K562 (cell line): ENCODE measurements at regions not wholly inside any gene's neighbourhood (a gene's known extent, or its start where the extent isn't known, plus 50 kb on each side); places are given as distances from the start of the nearest gene placed in this dataset.

Experiments
- ATAC-seq: fragments of 200-7000 bp; cut with Tn5 transposase; 3 replicates; pipeline ENCODE4 v1.9.1; 2020; ENCODE audit warnings: moderate library complexity
- BruUV-seq: library from RNA; stranded (reverse); fragments of 400-500 nt; replicated peaks from 2 replicates; lab custom pipeline; 2021; lab: Mats Ljungman, UMichigan
- CTCF ChIA-PET: fragments of 300-600 bp; formaldehyde crosslinking; extraction: SDS; loops from one replicate; lab custom pipeline; 2021; ENCODE audit warnings: low intra/inter-chr PET ratio; lab: Yijun Ruan, JAX
- POLR2A ChIA-PET: fragments of 300-600, 350-650 bp; sonication (Branson Sonifier 250); formaldehyde crosslinking; extraction: SDS; loops from one replicate; lab custom pipeline; 2021; ENCODE audit warnings: antibody characterized with exemption, inconsistent platforms; lab: Yijun Ruan, JAX
- DNase-seq, 4 experiments: peaks; one replicate each; pipeline versions ENCODE4 v3.0.0 to v3.0.0-alpha.2; 2011 to 2018; ENCODE audit warnings: low spot score in 3 of 4, mixed read lengths in 3 of 4; ENCODE audit errors: extremely low read depth in 1 of 4
- FAIRE-seq: peaks from 2 replicates; lab custom pipeline; 2011; peaks lifted over from hg19 to GRCh38; lab: Jason Lieb, UNC
- H2AFZ ChIP-seq: 2 replicates; pipeline ENCODE4 v1.6.0; 2011; ENCODE audit warnings: low read depth, low read length, control low read depth, inconsistent platforms
- H3K27ac ChIP-seq: fragments of 200-600 bp; 3 replicates; pipeline ENCODE4 v1.8.0; 2011; ENCODE audit warnings: low read depth, mild to moderate bottlenecking, control low read depth, inconsistent platforms, low read length, moderate library complexity, mixed read lengths; ENCODE audit errors: extremely low read depth
- H3K27me3 ChIP-seq, 2 experiments: fragments of 300-600 bp in 1 of 2; 2 replicates in 1 of 2; 3 replicates in 1 of 2; pipeline versions ENCODE4 v1.6.0 to v1.8.0; 2011; ENCODE audit warnings: inconsistent platforms in 2 of 2, low read length in 2 of 2, mild to moderate bottlenecking in 1 of 2, mixed read lengths in 1 of 2, moderate library complexity in 1 of 2; ENCODE audit not compliant: control insufficient read depth in 2 of 2, insufficient read depth in 2 of 2
- H3K36me3 ChIP-seq: fragments of 300-600 bp; 3 replicates; pipeline ENCODE4 v1.8.0; 2011; ENCODE audit warnings: mild to moderate bottlenecking, low read length, inconsistent platforms; ENCODE audit not compliant: control insufficient read depth, insufficient read depth
- H3K4me1 ChIP-seq, 2 experiments: fragments of 200-600 bp in 1 of 2; replicated peaks in 1 of 2; 2 replicates in 1 of 2; 3 replicates in 1 of 2; pipeline versions ENCODE4 v1.5.1 to v1.8.0; 2011; ENCODE audit warnings: inconsistent platforms in 2 of 2, low read length in 2 of 2, mild to moderate bottlenecking in 1 of 2, mixed read lengths in 1 of 2, moderate library complexity in 1 of 2; ENCODE audit not compliant: control insufficient read depth in 2 of 2, insufficient read depth in 2 of 2
- H3K4me2 ChIP-seq: 2 replicates; pipeline ENCODE4 v1.6.1; 2011; ENCODE audit warnings: low read length, control low read depth, inconsistent platforms, mixed read lengths; ENCODE audit not compliant: insufficient read depth
- H3K4me3 ChIP-seq: fragments of 200-600 bp; sonication (generic), shearing (Covaris generic); 2 replicates; pipeline ENCODE4 v1.5.1; 2016; ENCODE audit warnings: control low read depth, inconsistent platforms
- H3K79me2 ChIP-seq: fragments of 200-600 bp; 3 replicates; pipeline ENCODE4 v1.8.0; 2011; ENCODE audit warnings: low read length, inconsistent platforms; ENCODE audit not compliant: control insufficient read depth, insufficient read depth
- H3K9ac ChIP-seq, 2 experiments: 2 replicates each; pipeline versions ENCODE4 v1.6.0 to v1.6.1; 2011; ENCODE audit warnings: low read depth in 2 of 2, low read length in 2 of 2, control low read depth in 1 of 2, inconsistent platforms in 1 of 2, mild to moderate bottlenecking in 1 of 2, mixed read lengths in 1 of 2; ENCODE audit not compliant: insufficient read depth in 1 of 2
- H3K9me1 ChIP-seq: one replicate; pipeline ENCODE4 v1.6.0; 2011; ENCODE audit warnings: inconsistent platforms, mild to moderate bottlenecking, low read length, moderate library complexity; ENCODE audit not compliant: control insufficient read depth, insufficient read depth
- H3K9me3 ChIP-seq: replicated peaks from 2 replicates; pipeline ENCODE4 v1.5.1; 2011; ENCODE audit warnings: low read depth, low read length, inconsistent platforms; ENCODE audit not compliant: control insufficient read depth, insufficient read depth
- H4K20me1 ChIP-seq: replicated peaks from 2 replicates; pipeline ENCODE4 v1.6.1; 2011; ENCODE audit warnings: low read length, inconsistent platforms, mixed read lengths; ENCODE audit not compliant: control insufficient read depth, insufficient read depth
- CEBPB ChIP-seq: fragments of 450-650 bp; IDR thresholded peaks from 2 replicates; pipeline ENCODE4 v1.6.1; 2016; ENCODE audit warnings: missing genetic modification characterization, missing compliant biosample characterization
- CEBPG ChIP-seq, 3 experiments: fragments of 200-800 bp in 1 of 3; sonication (Bioruptor generic) in 1 of 3; sonication (generic) in 1 of 3; formaldehyde crosslinking in 1 of 3; IDR thresholded peaks in 2 of 3; conservative IDR thresholded peaks in 1 of 3; 2 replicates each; pipeline versions ENCODE4 v1.6.1 to v1.8.0; 2016 to 2022; ENCODE audit warnings: missing compliant biosample characterization in 2 of 3, missing genetic modification characterization in 2 of 3, mild to moderate bottlenecking in 1 of 3, missing genetic modification reagents in 1 of 3
- CHAMP1 ChIP-seq: fragments of 450-650 bp; IDR thresholded peaks from 2 replicates; pipeline ENCODE4 v1.6.1; 2016; ENCODE audit warnings: mild to moderate bottlenecking
- E2F8 ChIP-seq: fragments of 450-650 bp; IDR thresholded peaks from 2 replicates; pipeline ENCODE4 v1.7.1; 2018; ENCODE audit warnings: mild to moderate bottlenecking, low read depth; ENCODE audit not compliant: partially characterized antibody
- KLF10 ChIP-seq: fragments of 250-450 bp; sonication (Bioruptor Pico); IDR thresholded peaks from 2 replicates; pipeline ENCODE4 v1.6.1; 2021; ENCODE audit warnings: matching md5 sums
- SMC3 ChIP-seq: conservative IDR thresholded peaks from 2 replicates; pipeline ENCODE4 v1.6.1; 2011; ENCODE audit warnings: low read depth, low read length, improper control_type of control experiment; ENCODE audit not compliant: insufficient read depth
- ZC3H11A ChIP-seq: IDR thresholded peaks from 2 replicates; pipeline ENCODE4 v1.6.1; 2012; ENCODE audit warnings: low read depth, low read length, improper control_type of control experiment
- ZNF740 ChIP-seq, 3 experiments: fragments of 200-800 bp in 1 of 3; sonication (Bioruptor generic) in 1 of 3; sonication (generic) in 1 of 3; formaldehyde crosslinking in 1 of 3; IDR thresholded peaks; 2 replicates each; pipeline versions ENCODE4 v1.6.1 to v1.8.0; 2016 to 2022; ENCODE audit warnings: mild to moderate bottlenecking in 2 of 3, missing compliant biosample characterization in 2 of 3, missing genetic modification characterization in 2 of 3, missing genetic modification reagents in 1 of 3
- WGBS: fragments of 100-300 bp; shearing (Covaris generic); methylation state at CpG from one replicate; pipeline ENCODE4 v1.1.6; 2016; ENCODE audit warnings: low coverage, mixed read lengths; ENCODE audit not compliant: insufficient coverage; ENCODE audit errors: missing lambda C conversion rate; 5-methylcytosine and 5-hydroxymethylcytosine counted together
- in situ Hi-C: fragments of 300-500 bp; cut with MboI; formaldehyde crosslinking; loops from 4 replicates; pipeline ENCODE4 v1.15.0; 2018; ENCODE audit warnings: inconsistent platforms, mixed read lengths
- intact Hi-C: fragments of 100-400 bp; cut with micrococcal nuclease; formaldehyde crosslinking; loops from 2 replicates; pipeline ENCODE4 v1.14.2; 2022

GRCh38 chr1:104621221-104621620, 871.5 kb downstream of the AMY1C start (continued):
- no peak for TF ChIP-seq CHAMP1
- no peak for TF ChIP-seq KLF10 (CRISPR knock-in tag)
- no peak for TF ChIP-seq ZC3H11A
- TF ChIP-seq SMC3, result no peak
- no peak for TF ChIP-seq E2F8
- TF ChIP-seq, all 486 proteins: peak for 0

GRCh38 chr1:104624538-104624937, 874.8 kb downstream of the AMY1C start:
- DNase-seq, result no peak
- ATAC-seq, result no peak
- H3K27ac ChIP-seq, result no peak overlapping the region
- TF ChIP-seq CEBPB (tag) (peak; percentile 58), ZNF740 (CRISPR knock-in tag; IDR thresholded peaks at IDR 0.05) (no peak), ZNF740 (tag; IDR thresholded peaks at IDR 0.05) (no peak), CEBPG (CRISPR knock-in tag; IDR thresholded peaks at IDR 0.05) (no peak), CEBPG (tag; conservative IDR thresholded peaks at IDR 0.05 in 1 of 2, IDR thresholded peaks at IDR 0.05 in 1 of 2) (peak in 1 of 2 experiments; percentile 79; a peak in 2 of 4 replicates)
- H3K36me3 ChIP-seq, result no peaks in the 10 kb centered on the region
- H3K9me3 ChIP-seq, result no peaks in the 10 kb centered on the region
- H3K9me1 ChIP-seq, result no peaks in the 10 kb centered on the region
- BruUV-seq, result no TSS peak
- intact Hi-C loops (no loop called here), in situ Hi-C loops (no loop called here)
- no peak for FAIRE-seq
- no peaks in the 10 kb centered on the region for H3K27me3 ChIP-seq
- H3K79me2 ChIP-seq, result no peaks in the 10 kb centered on the region
- H3K4me1 ChIP-seq, result no peaks in the 10 kb centered on the region
- H4K20me1 ChIP-seq, result no peaks in the 10 kb centered on the region
- 10% methylated on average over 1 of the region's 1 CpG for WGBS
- no peak overlapping the region for H3K9ac ChIP-seq
- no peak overlapping the region for H3K4me3 ChIP-seq
- no peak overlapping the region for H2AFZ ChIP-seq
- ChIA-PET CTCF (no interaction called here), POLR2A (no interaction called here)
- H3K4me2 ChIP-seq, result no peak overlapping the region
